ENCODE measurements at regions not wholly inside any gene's neighbourhood (a gene's known extent, or its start where the extent isn't known, plus 50 kb on each side); places are given as distances from the start of the nearest gene placed in this dataset.

- POLR2A ChIA-PET, result interaction anchor here (1.1 to 3.8 kb wide), 5 partner anchors 79 to 167 kb away, joined by 3 to 81 read pairs (median 4); partner anchors contain the start of gene ARRDC3
- Histone ChIP-seq H3K4me3 (ENCODE audit: low read length) (no peak overlapping the region), H3K36me3 (ENCODE audit: control insufficient read depth in 2 of 3, insufficient read depth in 3 of 3, low read length in 3 of 3) (no peaks in the 10 kb centered on the region), H3K4me1 (ENCODE audit: control insufficient read depth in 2 of 2, insufficient read depth in 2 of 2, low read length in 2 of 2) (no peaks in the 10 kb centered on the region), H3K27me3 (ENCODE audit: control insufficient read depth in 2 of 2, insufficient read depth in 2 of 2, low read length in 2 of 2) (no peaks in the 10 kb centered on the region), H3K27ac (ENCODE audit: low read depth, low read length) (no peak overlapping the region), H3K9me3 (ENCODE audit: control insufficient read depth in 2 of 3, low read length in 3 of 3) (no peaks in the 10 kb centered on the region)
- H3K27ac Mint-ChIP-seq, result no peak overlapping the region
- CTCF ChIA-PET, result interaction anchor here (0.6 to 3.8 kb wide), 14 partner anchors 24 to 615 kb away, joined by 3 to 175 read pairs (median 4); partner anchors contain the start of gene ARRDC3
- H3K27me3 Mint-ChIP-seq, result peaks cover 0 to 15% (median 6%) of the 10 kb centered on the region in 5 donors
- H3K4me3 Mint-ChIP-seq, result no peak overlapping the region
- H3K36me3 Mint-ChIP-seq, result peaks cover 0 to 12% (median 0%) of the 10 kb centered on the region in 5 donors
- no peaks in the 10 kb centered on the region for H3K4me1 Mint-ChIP-seq
- peak; percentile 67 for ATAC-seq
- H3K9me3 Mint-ChIP-seq, result peaks cover 0 to 13% (median 8%) of the 10 kb centered on the region in 11 donors
- peak; percentile 16 to 60 (median 46) for DNase-seq
- intact Hi-C loops (cut with micrococcal nuclease), result loop anchor here (1.0 to 5.0 kb wide), 12 partner anchors 41 to 814 kb away; no protein-coding TSS in a partner anchor
Observed at GRCh38 chr5:91225848-91226686, 157.1 kb downstream of the ARRDC3 start.

- H3K4me3 Mint-ChIP-seq, result no peak overlapping the region
- Histone ChIP-seq H3K4me1 (ENCODE audit: control insufficient read depth in 2 of 2, insufficient read depth in 2 of 2, low read length in 2 of 2) (no peaks in the 10 kb centered on the region), H3K27me3 (ENCODE audit: control insufficient read depth in 2 of 2, insufficient read depth in 2 of 2, low read length in 2 of 2) (no peaks in the 10 kb centered on the region), H3K4me3 (ENCODE audit: low read length) (no peak overlapping the region), H3K9me3 (ENCODE audit: control insufficient read depth in 2 of 3, low read length in 3 of 3) (no peaks in the 10 kb centered on the region), H3K27ac (ENCODE audit: low read depth, low read length) (no peak overlapping the region), H3K36me3 (ENCODE audit: control insufficient read depth in 2 of 3, insufficient read depth in 3 of 3, low read length in 3 of 3) (no peaks in the 10 kb centered on the region)
- H3K36me3 Mint-ChIP-seq, result peaks cover 0 to 6% (median 0%) of the 10 kb centered on the region in 5 donors
- H3K27me3 Mint-ChIP-seq, result peaks cover 0 to 15% (median 0%) of the 10 kb centered on the region in 5 donors
- ChIA-PET POLR2A (interaction anchor here (1.0 kb wide), 1 partner anchor 158 kb away, joined by 4 read pairs; the partner anchor contains the start of gene ARRDC3), CTCF (interaction anchor here (2.0 to 8.5 kb wide), 2 partner anchors 161 to 195 kb away, joined by 9 to 180 read pairs; partner anchors contain the start of gene ARRDC3)
- no peak for DNase-seq
- H3K27ac Mint-ChIP-seq, result no peak overlapping the region
- ATAC-seq, result no peak
- peaks cover 0 to 10% (median 8%) of the 10 kb centered on the region in 11 donors for H3K9me3 Mint-ChIP-seq
- H3K4me1 Mint-ChIP-seq, result peaks cover 0 to 1% (median 0%) of the 10 kb centered on the region in 7 donors
- intact Hi-C loops (cut with micrococcal nuclease), result loop anchor here (5.0 kb wide), 3 partner anchors 42 to 813 kb away; no protein-coding TSS in a partner anchor
Observed at GRCh38 chr5:91224969-91225368, 158.1 kb downstream of the ARRDC3 start.

- POLR2A ChIA-PET, result interaction anchor here (0.8 to 1.0 kb wide), 2 partner anchors 158 to 291 kb away, joined by 3 to 4 read pairs; partner anchors contain the start of gene ARRDC3
- intact Hi-C loops (cut with micrococcal nuclease), result no loop called here
- H3K36me3 Mint-ChIP-seq, result peaks cover 0 to 3% (median 0%) of the 10 kb centered on the region in 5 donors
Observed at GRCh38 chr5:91224456-91224855, 158.7 kb downstream of the ARRDC3 start.

GRCh38 chr5:91223886-91224285, 159.2 kb downstream of the ARRDC3 start:
- Histone ChIP-seq H3K27ac (ENCODE audit: low read depth, low read length) (no peak overlapping the region), H3K9me3 (ENCODE audit: control insufficient read depth in 2 of 3, low read length in 3 of 3) (no peaks in the 10 kb centered on the region), H3K36me3 (ENCODE audit: control insufficient read depth in 2 of 3, insufficient read depth in 3 of 3, low read length in 3 of 3) (no peaks in the 10 kb centered on the region), H3K4me1 (ENCODE audit: control insufficient read depth in 2 of 2, insufficient read depth in 2 of 2, low read length in 2 of 2) (no peaks in the 10 kb centered on the region), H3K27me3 (ENCODE audit: control insufficient read depth in 2 of 2, insufficient read depth in 2 of 2, low read length in 2 of 2) (no peaks in the 10 kb centered on the region), H3K4me3 (ENCODE audit: low read length) (no peak overlapping the region)
- no peak overlapping the region for H3K4me3 Mint-ChIP-seq
- no peak for ATAC-seq
- DNase-seq, result no peak
- POLR2A ChIA-PET, result interaction anchor here (0.7 to 1.0 kb wide), 3 partner anchors 159 to 291 kb away, joined by 3 to 5 read pairs (median 4); partner anchors contain the start of gene ARRDC3
- intact Hi-C loops (cut with micrococcal nuclease), result no loop called here
- H3K27me3 Mint-ChIP-seq, result peaks cover 0 to 15% (median 0%) of the 10 kb centered on the region in 5 donors
- H3K9me3 Mint-ChIP-seq, result peaks cover 0 to under 1% (median 0%) of the 10 kb centered on the region in 11 donors
- no peak overlapping the region for H3K27ac Mint-ChIP-seq
- H3K36me3 Mint-ChIP-seq, result peaks cover 0 to under 1% (median 0%) of the 10 kb centered on the region in 5 donors
- peaks cover 0 to 3% (median 0%) of the 10 kb centered on the region in 7 donors for H3K4me1 Mint-ChIP-seq
- CTCF ChIA-PET, result interaction anchor here (0.6 to 8.5 kb wide), 5 partner anchors 162 to 1326 kb away, joined by 5 to 180 read pairs (median 8); partner anchors contain the start of gene ARRDC3

More at GRCh38 chr5:91224456-91224855, 158.7 kb downstream of the ARRDC3 start:
- no peaks in the 10 kb centered on the region for H3K4me1 ChIP-seq (ENCODE audit: control insufficient read depth in 2 of 2, insufficient read depth in 2 of 2, low read length in 2 of 2)
- no peak overlapping the region for H3K27ac Mint-ChIP-seq
- no peak overlapping the region for H3K27ac ChIP-seq (ENCODE audit: low read depth, low read length)
- H3K27me3 ChIP-seq (ENCODE audit: control insufficient read depth in 2 of 2, insufficient read depth in 2 of 2, low read length in 2 of 2), result no peaks in the 10 kb centered on the region
- H3K4me1 Mint-ChIP-seq, result peaks cover 0 to 3% (median 0%) of the 10 kb centered on the region in 7 donors
- no peak overlapping the region for H3K4me3 Mint-ChIP-seq
- no peak overlapping the region for H3K4me3 ChIP-seq (ENCODE audit: low read length)
- ATAC-seq, result no peak
- peaks cover 0 to 15% (median 0%) of the 10 kb centered on the region in 5 donors for H3K27me3 Mint-ChIP-seq
- no peak for DNase-seq
- no peaks in the 10 kb centered on the region for H3K9me3 ChIP-seq (ENCODE audit: control insufficient read depth in 2 of 3, low read length in 3 of 3)
- peaks cover 0 to 6% (median 4%) of the 10 kb centered on the region in 11 donors for H3K9me3 Mint-ChIP-seq
- CTCF ChIA-PET, result interaction anchor here (0.6 to 8.5 kb wide), 3 partner anchors 161 to 196 kb away, joined by 5 to 180 read pairs (median 9); partner anchors contain the start of gene ARRDC3
- no peaks in the 10 kb centered on the region for H3K36me3 ChIP-seq (ENCODE audit: control insufficient read depth in 2 of 3, insufficient read depth in 3 of 3, low read length in 3 of 3)

- no peaks in the 10 kb centered on the region for H3K4me1 ChIP-seq (ENCODE audit: control insufficient read depth in 2 of 2, insufficient read depth in 2 of 2, low read length in 2 of 2)
- no peak for ATAC-seq
- POLR2A ChIA-PET, result interaction anchor here (0.6 to 1.7 kb wide), 4 partner anchors 95 to 169 kb away, joined by 3 to 19 read pairs (median 6); partner anchors contain the start of gene ARRDC3
- H3K27ac ChIP-seq (ENCODE audit: low read depth, low read length), result no peak overlapping the region
- CTCF ChIA-PET, result interaction anchor here (0.6 to 8.5 kb wide), 6 partner anchors 9 to 163 kb away, joined by 3 to 180 read pairs (median 4); partner anchors contain the start of gene ARRDC3
- intact Hi-C loops (cut with micrococcal nuclease), result no loop called here
- H3K36me3 ChIP-seq (ENCODE audit: control insufficient read depth in 2 of 3, insufficient read depth in 3 of 3, low read length in 3 of 3), result no peaks in the 10 kb centered on the region
- H3K9me3 Mint-ChIP-seq, result no peaks in the 10 kb centered on the region
- DNase-seq, result no peak
- H3K4me3 Mint-ChIP-seq, result no peak overlapping the region
- H3K27ac Mint-ChIP-seq, result no peak overlapping the region
- no peaks in the 10 kb centered on the region for H3K27me3 ChIP-seq (ENCODE audit: control insufficient read depth in 2 of 2, insufficient read depth in 2 of 2, low read length in 2 of 2)
- H3K4me3 ChIP-seq (ENCODE audit: low read length), result no peak overlapping the region
- no peaks in the 10 kb centered on the region for H3K36me3 Mint-ChIP-seq
- H3K4me1 Mint-ChIP-seq, result peaks cover 0 to 3% (median 0%) of the 10 kb centered on the region in 7 donors
- H3K9me3 ChIP-seq (ENCODE audit: control insufficient read depth in 2 of 3, low read length in 3 of 3), result no peaks in the 10 kb centered on the region
- peaks cover 0 to 14% (median 0%) of the 10 kb centered on the region in 5 donors for H3K27me3 Mint-ChIP-seq
Observed at GRCh38 chr5:91222482-91222881, 160.6 kb downstream of the ARRDC3 start.

- ATAC-seq (no peak), DNase-seq (no peak)
- Mint-ChIP-seq H3K4me1 (peaks cover 0 to 3% (median 0%) of the 10 kb centered on the region in 7 donors), H3K9me3 (peaks cover 0 to 2% (median 0%) of the 10 kb centered on the region in 11 donors), H3K4me3 (no peak overlapping the region), H3K36me3 (no peaks in the 10 kb centered on the region), H3K27me3 (peaks cover 0 to 16% (median 0%) of the 10 kb centered on the region in 5 donors), H3K27ac (no peak overlapping the region)
- Histone ChIP-seq H3K27ac (ENCODE audit: low read depth, low read length) (no peak overlapping the region), H3K9me3 (ENCODE audit: control insufficient read depth in 2 of 3, low read length in 3 of 3) (no peaks in the 10 kb centered on the region), H3K4me3 (ENCODE audit: low read length) (no peak overlapping the region), H3K27me3 (ENCODE audit: control insufficient read depth in 2 of 2, insufficient read depth in 2 of 2, low read length in 2 of 2) (no peaks in the 10 kb centered on the region), H3K4me1 (ENCODE audit: control insufficient read depth in 2 of 2, insufficient read depth in 2 of 2, low read length in 2 of 2) (no peaks in the 10 kb centered on the region), H3K36me3 (ENCODE audit: control insufficient read depth in 2 of 3, insufficient read depth in 3 of 3, low read length in 3 of 3) (no peaks in the 10 kb centered on the region)
- ChIA-PET POLR2A (interaction anchor here (1.7 kb wide), 1 partner anchor 162 kb away, joined by 19 read pairs; the partner anchor contains the start of gene ARRDC3), CTCF (interaction anchor here (8.5 kb wide), 1 partner anchor 164 kb away, joined by 180 read pairs; the partner anchor contains the start of gene ARRDC3)
- intact Hi-C loops (cut with micrococcal nuclease), result no loop called here
Observed at GRCh38 chr5:91221917-91222316, 161.2 kb downstream of the ARRDC3 start.
